Calu3 (cell line): ENCODE measurements at regions not wholly inside any gene's neighbourhood (a gene's known extent, or its start where the extent isn't known, plus 50 kb on each side); places are given as distances from the start of the nearest gene placed in this dataset.

Experiments
- BruUV-seq: library from RNA; stranded (reverse); fragments of 400-500 nt; replicated peaks from 2 replicates; lab custom pipeline; 2021; lab: Mats Ljungman, UMichigan
- CTCF ChIA-PET: fragments of 300-600 bp; sonication (Branson Sonifier 250); formaldehyde crosslinking; loops from one replicate; lab custom pipeline; 2022; ENCODE audit warnings: antibody characterized with exemption; lab: Charles Lee
- DNase-seq: peaks from one replicate; pipeline ENCODE4 v3.0.0; 2022
- H3K27ac Mint-ChIP-seq: one replicate; pipeline ENCODE4 v1.8.0; 2022; ENCODE audit warnings: mixed read lengths; ENCODE audit not compliant: unreplicated experiment
- H3K27me3 Mint-ChIP-seq: one replicate; pipeline ENCODE4 v1.8.0; 2022; ENCODE audit warnings: mixed read lengths; ENCODE audit not compliant: unreplicated experiment
- H3K36me3 Mint-ChIP-seq: one replicate; pipeline ENCODE4 v1.8.0; 2022; ENCODE audit warnings: mild to moderate bottlenecking, moderate library complexity, mixed read lengths; ENCODE audit not compliant: insufficient read depth, unreplicated experiment
- H3K4me1 Mint-ChIP-seq: one replicate; pipeline ENCODE4 v1.8.0; 2022; ENCODE audit warnings: mild to moderate bottlenecking, low read depth, mixed read lengths; ENCODE audit not compliant: unreplicated experiment
- H3K4me3 Mint-ChIP-seq: one replicate; pipeline ENCODE4 v1.8.0; 2022; ENCODE audit warnings: mild to moderate bottlenecking, low read depth, moderate library complexity, mixed read lengths; ENCODE audit not compliant: unreplicated experiment
- H3K9me3 Mint-ChIP-seq: one replicate; pipeline ENCODE4 v1.8.0; 2022; ENCODE audit warnings: low read depth, mixed read lengths; ENCODE audit not compliant: unreplicated experiment
- intact Hi-C: fragments of 100-400 bp; cut with micrococcal nuclease; formaldehyde crosslinking; loops from one replicate; pipeline ENCODE4 v1.10.0; 2022; ENCODE audit not compliant: unreplicated experiment
- TF ChIP-seq, protein P1 (sequence below): fragments of 200-600 bp; IDR thresholded peaks from one replicate; pipeline ENCODE4 v1.8.0; 2022; ENCODE audit warnings: antibody characterized with exemption; ENCODE audit not compliant: unreplicated experiment

- H3K36me3 Mint-ChIP-seq, result no peaks in the 10 kb centered on the region
- no peak overlapping the region for H3K4me3 Mint-ChIP-seq
- BruUV-seq, result no TSS peak
- H3K9me3 Mint-ChIP-seq, result no peaks in the 10 kb centered on the region
- no peak overlapping the region for H3K27ac Mint-ChIP-seq
- DNase-seq, result no peak
- no peaks in the 10 kb centered on the region for H3K27me3 Mint-ChIP-seq
- TF ChIP-seq, protein P1, sequence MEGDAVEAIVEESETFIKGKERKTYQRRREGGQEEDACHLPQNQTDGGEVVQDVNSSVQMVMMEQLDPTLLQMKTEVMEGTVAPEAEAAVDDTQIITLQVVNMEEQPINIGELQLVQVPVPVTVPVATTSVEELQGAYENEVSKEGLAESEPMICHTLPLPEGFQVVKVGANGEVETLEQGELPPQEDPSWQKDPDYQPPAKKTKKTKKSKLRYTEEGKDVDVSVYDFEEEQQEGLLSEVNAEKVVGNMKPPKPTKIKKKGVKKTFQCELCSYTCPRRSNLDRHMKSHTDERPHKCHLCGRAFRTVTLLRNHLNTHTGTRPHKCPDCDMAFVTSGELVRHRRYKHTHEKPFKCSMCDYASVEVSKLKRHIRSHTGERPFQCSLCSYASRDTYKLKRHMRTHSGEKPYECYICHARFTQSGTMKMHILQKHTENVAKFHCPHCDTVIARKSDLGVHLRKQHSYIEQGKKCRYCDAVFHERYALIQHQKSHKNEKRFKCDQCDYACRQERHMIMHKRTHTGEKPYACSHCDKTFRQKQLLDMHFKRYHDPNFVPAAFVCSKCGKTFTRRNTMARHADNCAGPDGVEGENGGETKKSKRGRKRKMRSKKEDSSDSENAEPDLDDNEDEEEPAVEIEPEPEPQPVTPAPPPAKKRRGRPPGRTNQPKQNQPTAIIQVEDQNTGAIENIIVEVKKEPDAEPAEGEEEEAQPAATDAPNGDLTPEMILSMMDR, result no peak
- H3K4me1 Mint-ChIP-seq, result no peaks in the 10 kb centered on the region
- CTCF ChIA-PET, result interaction anchor here (0.7 kb wide), 1 partner anchor 9 kb away, joined by 5 read pairs; no protein-coding TSS in a partner anchor
- intact Hi-C loops, result no loop called here
These were observed 295.3 kb upstream of the RGS6 start for GRCh38 chr14:71636820-71637471.

DNA sequence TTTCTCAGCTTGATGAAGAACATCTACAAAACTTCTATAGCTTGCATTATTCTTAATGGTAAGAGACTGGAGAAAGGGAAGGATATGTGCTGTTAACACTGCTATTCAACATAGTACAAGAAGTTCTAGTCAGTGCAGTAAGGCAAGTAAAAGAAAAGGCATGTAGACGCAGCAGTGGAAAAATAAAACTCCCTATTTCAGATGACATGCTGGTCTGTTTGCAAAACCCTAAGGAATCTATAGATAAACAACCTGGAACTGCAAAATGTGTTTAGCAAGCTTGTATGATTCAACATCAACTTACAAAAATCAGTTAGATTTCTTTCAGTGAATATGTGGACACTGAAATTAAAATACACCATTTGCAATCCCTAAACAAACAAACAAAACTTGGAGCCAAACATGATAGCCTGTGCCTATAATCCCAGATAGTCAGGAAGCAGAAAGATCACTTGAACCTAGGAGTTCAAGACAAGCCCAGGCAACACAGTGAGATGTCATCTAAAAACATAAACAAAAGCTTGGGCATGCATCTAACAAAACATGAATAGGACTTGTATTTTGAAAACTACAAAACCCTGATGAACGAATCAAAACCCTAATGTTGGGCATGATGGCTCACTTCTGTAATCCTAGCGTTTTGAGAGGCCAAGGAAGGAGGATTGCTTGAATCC is 293.6 kb upstream of the RGS6 start:
- Mint-ChIP-seq H3K36me3 (no peaks in the 10 kb centered on the region), H3K4me3 (no peak overlapping the region), H3K27me3 (no peaks in the 10 kb centered on the region), H3K9me3 (no peaks in the 10 kb centered on the region), H3K4me1 (no peaks in the 10 kb centered on the region), H3K27ac (no peak overlapping the region)
- no TSS peak for BruUV-seq
- CTCF ChIA-PET, result no interaction called here
- TF ChIP-seq, protein P1, result no peak
- intact Hi-C loops, result no loop called here
- no peak for DNase-seq

DNA sequence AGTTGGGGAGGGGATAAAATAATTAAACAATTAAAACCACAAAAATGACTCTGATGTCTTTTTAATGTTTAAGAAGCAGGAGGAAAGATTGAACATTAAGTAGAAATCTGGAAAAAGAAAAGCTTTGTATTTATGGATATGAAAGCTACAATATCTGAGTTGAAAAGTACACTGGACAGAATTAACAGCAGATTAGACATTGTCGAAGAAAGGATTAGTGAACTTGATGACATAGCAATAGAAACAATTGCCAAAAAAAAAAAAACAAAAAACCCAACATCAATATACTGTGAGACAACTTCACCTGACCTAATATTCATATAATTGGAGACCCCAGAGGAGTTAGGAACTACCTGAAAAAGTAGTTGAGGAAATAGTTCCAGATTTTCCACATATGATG is 289.5 kb upstream of the RGS6 start:
- DNase-seq, result no peak
- no peak overlapping the region for H3K27ac Mint-ChIP-seq
- H3K4me3 Mint-ChIP-seq, result no peak overlapping the region
- H3K27me3 Mint-ChIP-seq, result no peaks in the 10 kb centered on the region
- H3K4me1 Mint-ChIP-seq, result peaks cover 19% of the 10 kb centered on the region
- H3K9me3 Mint-ChIP-seq, result no peaks in the 10 kb centered on the region
- CTCF ChIA-PET, result interaction anchor here (0.9 kb wide), 1 partner anchor 376 kb away, joined by 4 read pairs; no protein-coding TSS in a partner anchor
- intact Hi-C loops, result no loop called here
- TF ChIP-seq, protein P1, result no peak
- BruUV-seq, result no TSS peak
- no peaks in the 10 kb centered on the region for H3K36me3 Mint-ChIP-seq

GRCh38 chr14:71645656-71646055 is 286.6 kb upstream of the RGS6 start:
- H3K27me3 Mint-ChIP-seq, result no peaks in the 10 kb centered on the region
- no peaks in the 10 kb centered on the region for H3K36me3 Mint-ChIP-seq
- H3K27ac Mint-ChIP-seq, result no peak overlapping the region
- intact Hi-C loops, result loop anchor here (5.0 kb wide), 1 partner anchor 323 kb away; the partner anchor contains the start of gene SIPA1L1
- no peak overlapping the region for H3K4me3 Mint-ChIP-seq
- CTCF ChIA-PET, result no interaction called here
- TF ChIP-seq, protein P1, result no peak
- no TSS peak for BruUV-seq
- H3K4me1 Mint-ChIP-seq, result peaks cover 27% of the 10 kb centered on the region
- DNase-seq, result no peak
- no peaks in the 10 kb centered on the region for H3K9me3 Mint-ChIP-seq
